HG03045 (cell line): ENCODE measurements at regions not wholly inside any gene's neighbourhood (a gene's known extent, or its start where the extent isn't known, plus 50 kb on each side); places are given as distances from the start of the nearest gene placed in this dataset.
"Not testable (repeated sequence)": the region's sequence is repeated elsewhere in the genome, so short reads cannot be mapped to it uniquely, and the experiment has no call there.

Experiments used
- ATAC-seq: cut with Tn5 transposase; IDR thresholded peaks from one replicate; pipeline ENCODE4 v1.9.1; 2021; ENCODE audit warnings: mild to moderate bottlenecking, moderate library complexity; ENCODE audit not compliant: unreplicated experiment

DNA sequence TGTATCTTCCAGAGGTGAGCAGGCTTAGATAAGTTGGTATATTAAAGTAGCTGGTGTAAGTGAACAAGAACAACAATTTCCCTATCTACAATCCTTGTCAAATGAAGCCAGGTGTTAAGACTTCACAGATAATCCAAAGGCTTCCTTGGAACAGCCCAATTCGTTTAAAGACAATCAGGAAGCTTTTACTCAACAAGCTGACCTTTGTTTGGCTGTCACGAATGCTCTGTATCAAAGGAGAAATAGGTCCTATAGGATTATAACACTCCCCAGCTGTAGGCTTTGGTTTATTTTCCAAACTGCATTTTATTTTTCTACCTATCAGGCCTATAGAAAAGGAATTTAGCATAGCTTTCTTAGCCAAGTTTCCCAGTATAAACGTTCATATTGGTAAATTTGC lies 766.5 kb upstream of the GOT2 start:
- ATAC-seq = no peak

DNA sequence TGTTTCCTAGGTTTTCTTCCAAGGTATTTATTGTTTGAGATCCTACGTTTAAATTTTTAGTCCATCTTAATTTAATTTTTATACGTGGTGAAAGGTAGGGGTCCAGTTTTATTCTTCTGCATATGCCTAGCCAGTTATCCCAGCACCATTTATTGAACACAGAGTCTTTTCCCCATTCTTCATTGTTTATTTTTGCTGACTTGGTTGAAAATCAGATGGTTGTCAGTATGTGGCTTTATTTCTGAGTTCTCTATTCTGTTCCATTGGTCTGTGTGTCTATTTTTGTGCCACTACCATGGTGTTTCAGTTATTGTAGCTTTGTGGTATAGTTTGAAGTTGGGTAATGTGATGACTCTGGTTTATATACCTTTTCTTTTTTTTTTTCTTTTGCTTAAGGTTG lies 753.0 kb upstream of the GOT2 start:
- no peak for ATAC-seq

DNA sequence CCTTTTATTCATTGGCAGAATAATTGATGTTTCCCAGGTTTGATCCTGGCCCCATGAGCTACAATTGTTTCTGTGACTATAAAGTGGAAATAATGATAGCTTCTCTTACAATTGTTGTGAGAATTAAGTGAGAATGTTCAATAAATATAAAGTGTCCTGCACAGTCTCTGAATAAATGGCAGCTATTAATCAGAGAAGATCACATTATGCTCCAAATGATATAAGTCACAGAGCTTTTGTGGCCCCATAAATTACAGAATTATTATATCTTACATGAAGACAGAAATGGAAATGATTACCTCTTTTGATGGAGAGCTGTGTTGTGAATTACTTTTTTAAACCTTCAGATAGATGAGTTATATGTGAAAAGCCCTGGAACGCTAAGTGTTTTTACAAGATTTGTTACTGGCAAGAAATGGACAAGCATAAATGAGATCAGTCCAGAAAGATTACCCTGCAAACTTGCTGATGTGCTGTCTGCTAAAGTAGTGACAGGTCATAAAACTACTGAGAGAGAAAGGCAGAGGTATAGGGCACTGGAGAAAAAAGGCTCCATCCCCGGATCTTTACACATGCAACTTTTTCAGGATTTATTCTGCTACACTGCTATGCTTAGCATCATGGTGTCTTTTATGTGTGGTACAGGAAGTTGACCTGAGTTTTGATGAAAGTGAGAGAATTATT lies 750.9 kb upstream of the GOT2 start:
- no peak for ATAC-seq

DNA sequence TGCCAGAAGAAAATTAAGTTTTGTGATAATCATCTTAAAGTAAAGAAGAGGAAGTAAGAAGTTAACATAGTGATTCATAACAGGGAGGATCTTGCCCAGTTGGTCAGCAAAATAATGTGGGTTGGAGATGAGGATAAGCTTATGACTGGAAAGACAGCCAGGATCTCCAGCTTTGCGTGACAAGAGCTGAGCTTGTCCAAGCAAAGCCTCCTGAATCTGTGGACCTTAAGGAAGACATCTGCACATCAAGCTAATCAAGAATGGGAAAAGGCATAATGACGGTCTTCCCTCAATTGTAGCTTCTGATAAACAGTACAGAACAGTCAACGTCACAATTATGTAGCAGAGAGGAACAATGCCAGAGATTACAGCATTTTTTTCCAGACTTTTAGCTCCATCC lies 744.7 kb upstream of the GOT2 start:
- ATAC-seq = no peak

DNA sequence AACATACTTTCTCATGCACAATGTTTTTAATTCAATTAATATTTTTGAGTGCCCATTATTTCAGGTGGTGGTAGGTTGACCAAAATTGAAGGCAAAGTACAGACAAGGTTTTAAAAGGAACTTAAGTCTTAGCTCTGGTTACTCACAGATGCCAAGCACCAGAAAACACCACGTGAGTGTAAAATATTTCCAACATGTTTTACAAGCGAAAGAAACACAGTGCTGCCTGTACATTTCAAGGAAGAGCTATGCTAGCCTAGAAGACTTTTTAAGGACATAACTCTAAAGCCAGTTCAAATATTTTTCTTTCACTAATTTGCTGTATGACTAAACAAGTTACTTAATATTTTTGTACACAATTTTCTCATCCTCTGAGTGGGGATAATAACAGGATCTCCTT lies 736.4 kb upstream of the GOT2 start:
- no peak for ATAC-seq

DNA sequence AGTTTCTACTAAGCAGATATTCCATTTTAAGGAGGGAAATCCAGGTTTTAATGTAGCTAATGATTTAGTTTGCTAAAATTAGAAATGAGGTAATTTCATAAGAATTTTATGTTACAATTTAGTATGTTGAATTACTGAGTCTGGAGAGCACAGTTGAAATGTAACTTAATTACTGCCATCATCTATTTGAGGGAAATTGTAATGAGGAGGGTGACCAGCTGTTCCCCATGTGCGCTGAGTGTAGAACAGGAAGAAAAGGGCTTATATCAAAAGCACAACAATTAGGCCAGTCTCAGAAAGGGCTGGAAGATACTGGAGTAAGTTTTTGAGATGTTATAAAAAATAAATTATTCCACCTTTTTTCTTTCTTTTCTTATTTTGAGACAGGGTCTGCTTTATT lies 735.1 kb upstream of the GOT2 start:
- ATAC-seq = no peak

DNA sequence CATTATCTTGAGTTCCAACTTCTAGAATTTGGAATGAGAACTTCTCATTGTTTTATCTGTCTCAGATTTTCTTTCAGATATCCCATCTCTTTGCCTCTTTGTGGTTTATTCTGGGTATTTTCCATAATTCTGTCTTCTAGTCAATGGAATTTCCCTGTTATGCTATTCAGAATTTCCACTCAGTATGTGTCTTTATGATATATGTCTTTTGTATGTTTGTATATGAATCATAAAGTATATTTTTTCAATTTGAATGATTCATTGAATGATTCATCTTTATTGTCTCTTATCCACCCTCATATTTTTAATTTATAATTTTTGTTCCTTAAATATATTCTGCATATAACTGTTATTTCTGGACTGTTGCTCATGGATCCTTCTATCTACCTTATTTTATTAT lies 729.7 kb upstream of the GOT2 start:
- no peak for ATAC-seq

DNA sequence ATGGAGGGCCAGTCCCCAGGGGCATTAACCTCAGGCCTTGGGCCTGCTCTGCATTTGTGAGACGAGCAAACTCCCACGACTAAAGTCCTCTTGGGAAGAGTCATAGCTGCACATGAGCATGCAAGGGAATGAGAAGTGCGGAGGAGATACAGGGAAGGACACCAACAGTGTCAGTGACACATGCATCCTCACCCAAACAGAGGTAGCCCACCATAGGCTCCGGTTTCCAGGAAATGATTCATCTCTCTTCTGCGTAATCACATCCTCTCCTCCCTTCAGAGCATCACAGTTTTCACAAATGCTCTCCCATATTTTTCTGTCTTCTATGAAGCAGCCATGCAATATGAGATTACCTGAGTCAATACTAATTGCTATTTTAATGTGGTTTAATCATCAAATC lies 725.7 kb upstream of the GOT2 start:
- no peak for ATAC-seq

DNA sequence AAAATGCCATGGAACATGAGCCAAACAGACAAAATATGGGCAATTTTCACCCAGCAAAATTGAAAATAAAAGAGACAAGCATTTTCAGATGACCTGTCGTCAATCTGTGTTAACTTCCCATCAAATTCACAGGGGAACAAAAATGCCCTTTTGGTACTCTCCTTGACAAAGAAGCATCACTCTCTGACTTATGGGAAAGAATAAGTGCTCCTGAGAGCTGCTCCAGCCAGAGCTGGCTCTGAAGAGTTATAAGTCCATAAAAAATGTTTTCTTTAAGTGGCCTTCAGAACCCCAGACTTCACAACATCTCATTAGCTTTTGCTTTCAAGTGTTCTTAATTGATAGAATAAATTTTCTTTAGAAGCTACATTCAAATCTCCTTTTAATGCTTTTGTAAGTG lies 721.4 kb upstream of the GOT2 start:
- no peak for ATAC-seq

DNA sequence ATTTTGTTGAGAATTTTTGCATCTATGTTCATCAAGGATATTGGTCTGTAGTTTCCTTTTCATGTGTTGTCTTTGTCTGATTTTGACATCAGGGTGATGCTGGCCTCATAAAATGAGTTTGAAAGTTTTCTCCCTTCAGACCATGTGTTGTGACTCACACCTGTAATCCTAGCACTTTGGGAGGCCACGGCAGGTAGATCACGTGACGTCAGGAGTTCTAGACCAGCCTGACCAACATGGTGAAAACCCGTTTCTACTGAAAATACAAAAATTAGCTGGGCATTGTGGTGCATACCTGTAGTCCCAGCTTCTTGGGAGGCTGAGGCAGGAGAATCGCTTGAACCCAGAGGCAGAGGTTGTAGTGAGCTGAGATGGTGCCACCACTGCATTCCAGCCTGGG lies 716.4 kb upstream of the GOT2 start:
- not testable (repeated sequence) for ATAC-seq

DNA sequence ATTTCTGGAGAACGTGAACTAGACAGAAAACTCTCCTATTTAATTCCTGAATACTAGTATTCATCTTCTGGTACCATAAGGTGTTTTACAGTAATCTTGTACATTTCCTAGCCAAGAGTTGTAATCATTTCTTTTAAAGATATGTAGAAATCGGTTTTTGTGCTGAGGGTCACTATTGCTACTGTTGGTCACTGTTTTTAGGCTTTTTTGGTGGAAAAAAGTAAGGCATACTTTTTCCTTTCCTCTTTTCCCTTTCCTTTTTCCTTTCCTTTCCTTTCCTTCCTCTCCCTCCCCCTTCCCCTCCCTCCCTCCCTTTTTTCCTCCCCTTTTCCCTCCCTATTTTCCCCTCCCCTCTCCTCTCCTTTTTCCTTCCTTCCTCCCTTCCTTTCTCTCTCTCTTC lies 706.4 kb upstream of the GOT2 start:
- ATAC-seq = no peak

DNA sequence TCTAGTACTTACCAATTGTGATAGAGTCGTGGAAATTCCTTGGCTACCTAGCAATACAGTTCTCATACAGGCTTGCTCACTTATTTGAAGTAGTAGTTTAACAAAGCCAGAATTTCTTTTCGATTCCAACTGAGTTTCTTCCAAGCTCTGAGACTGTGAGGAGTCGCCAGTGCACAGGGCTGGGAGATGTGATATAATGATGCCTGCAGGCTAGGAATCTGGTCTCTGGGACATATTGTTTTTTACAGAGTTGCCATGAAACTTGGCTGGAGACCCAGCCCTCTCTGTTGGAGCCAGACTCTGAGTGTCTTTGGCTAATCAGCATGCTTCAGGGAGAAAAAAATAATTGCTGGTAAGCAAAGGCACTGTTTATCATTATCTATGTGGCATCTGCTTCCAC lies 698.8 kb upstream of the GOT2 start:
- ATAC-seq = no peak

DNA sequence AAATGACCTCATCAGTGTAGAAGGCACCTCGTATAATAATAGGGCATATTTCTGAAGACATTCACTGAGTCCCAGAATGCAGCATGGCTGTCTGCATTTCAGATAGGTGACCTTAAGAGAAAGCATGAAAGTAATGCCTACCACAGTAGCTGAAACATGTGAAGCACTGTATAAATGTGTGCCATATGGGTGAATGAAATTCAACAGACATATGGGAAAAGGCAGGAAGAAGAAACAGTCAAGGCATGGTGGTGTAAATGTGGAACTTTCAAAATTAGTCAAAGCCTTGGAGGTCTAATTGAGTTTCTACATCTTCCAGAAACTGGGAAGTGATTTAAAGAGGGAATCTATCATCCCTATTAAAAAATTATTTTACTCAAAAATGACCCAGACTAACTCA lies 698.2 kb upstream of the GOT2 start:
- ATAC-seq = no peak

DNA sequence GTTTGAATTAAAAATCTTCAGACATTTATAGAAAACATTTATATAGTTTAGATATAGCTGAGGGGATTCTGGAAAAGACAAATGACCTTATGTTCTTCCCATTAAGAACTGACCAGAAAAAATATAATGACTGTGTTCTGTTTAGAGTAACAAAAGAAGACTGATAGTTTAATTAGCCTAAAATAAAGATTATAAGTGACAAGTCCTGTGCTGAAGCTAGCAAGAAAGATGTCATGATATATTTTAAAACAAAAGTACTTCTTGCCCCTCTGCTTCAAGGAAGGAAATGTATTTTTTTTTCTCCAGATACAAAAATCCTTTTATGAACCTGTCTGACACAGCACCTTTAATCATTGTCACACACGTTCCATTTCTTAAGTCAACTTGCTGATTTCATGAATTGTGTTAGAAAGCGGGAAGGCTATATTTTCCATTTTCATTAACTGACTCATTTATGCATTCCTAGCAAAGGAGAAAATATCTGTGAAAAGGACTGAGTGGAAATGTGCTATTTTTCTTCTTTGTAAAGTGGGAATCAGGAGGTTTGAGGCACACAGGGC lies 690.7 kb upstream of the GOT2 start:
- no peak for ATAC-seq

DNA sequence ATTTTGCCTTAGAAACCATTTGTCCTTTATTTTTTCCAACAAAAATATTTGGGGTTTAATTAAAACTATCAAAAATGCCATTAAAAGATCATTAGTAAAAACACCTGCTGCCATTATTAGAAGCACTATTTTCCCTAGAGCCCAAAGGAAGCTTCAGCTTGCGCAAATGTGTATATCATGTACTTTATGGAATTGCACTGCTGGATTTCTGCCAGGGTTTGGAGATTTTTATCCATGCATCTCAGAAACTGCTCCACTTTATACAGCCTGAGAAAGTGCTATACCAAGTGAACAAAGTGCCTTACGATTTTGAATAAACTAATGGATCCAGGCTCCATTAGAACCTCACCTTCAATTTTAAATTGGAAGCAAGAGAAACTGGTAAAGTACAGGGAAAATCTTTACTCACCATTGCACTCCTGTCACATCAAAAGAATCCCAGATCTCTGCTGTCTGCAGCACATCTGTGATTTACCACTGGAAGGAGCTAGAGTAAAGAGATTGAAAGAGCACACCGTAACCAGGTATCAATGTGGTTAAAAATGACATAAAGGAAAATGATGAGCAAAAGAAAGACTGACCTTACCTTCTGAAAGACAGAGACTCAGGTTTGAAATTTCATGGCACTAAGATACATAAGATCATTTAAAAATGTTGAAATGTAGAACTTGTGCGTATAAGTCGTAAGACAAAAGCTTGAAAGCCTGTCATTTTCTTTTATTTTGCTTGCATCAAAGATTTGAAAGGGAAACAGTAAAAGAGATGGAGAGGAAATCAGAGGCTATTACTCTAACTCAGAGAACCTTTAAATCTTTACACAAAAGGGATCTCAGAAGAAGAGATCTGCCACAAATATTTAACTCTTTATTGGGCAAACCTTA lies 678.1 kb upstream of the GOT2 start:
- ATAC-seq = no peak

DNA sequence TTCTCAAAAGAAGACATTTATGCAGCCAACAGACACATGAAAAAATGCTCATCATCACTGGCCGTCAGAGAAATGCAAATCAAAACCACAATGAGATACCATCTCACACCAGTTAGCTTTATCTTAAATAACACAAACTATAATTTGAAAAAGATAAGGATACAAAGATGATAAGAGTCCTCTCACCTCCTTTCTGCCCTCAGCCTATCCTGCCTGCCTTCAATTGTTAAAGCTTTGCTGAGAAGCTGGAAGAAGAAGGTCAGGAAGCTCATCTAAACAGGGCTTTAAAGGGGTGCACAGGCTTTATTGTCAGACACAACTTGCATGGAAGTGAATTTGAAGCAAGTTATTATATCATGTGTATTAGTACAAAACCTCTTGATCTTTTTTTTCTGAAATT lies 676.3 kb upstream of the GOT2 start:
- ATAC-seq = no peak

DNA sequence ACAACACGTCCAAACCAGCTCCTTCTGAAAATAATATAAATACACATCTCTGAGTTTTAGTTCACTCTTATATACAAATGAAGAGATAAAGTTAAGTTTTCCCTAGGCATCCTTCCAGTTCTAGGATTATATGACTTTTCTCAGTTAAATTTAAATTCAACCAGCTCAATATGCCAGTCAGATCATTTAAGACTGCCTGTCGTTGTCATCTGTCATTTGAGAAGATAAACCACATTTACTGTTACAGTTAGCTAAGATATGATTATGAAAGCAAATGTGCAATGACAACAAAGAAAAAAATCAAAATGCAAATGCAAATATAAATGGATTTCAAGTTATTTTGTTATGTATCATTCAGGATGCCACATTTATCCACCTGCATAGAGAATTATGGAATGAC lies 671.7 kb upstream of the GOT2 start:
- no peak for ATAC-seq

DNA sequence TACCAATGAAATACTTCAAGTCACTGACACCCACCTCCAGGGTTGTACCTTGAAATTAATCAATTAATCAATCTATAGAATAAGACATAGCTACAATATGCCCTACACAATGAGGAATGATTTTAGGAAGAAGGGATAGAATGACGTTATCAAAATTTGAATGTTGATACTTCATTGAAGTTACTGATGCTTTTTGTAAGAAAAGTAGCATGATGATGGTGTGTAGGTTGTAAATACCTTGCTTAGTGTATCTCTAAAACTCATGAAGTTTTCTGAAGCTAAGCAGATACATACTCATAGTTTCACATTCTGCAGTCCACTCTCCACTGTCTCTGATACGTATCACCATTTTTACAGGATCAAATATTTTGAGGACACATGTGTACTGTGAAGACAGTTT lies 670.4 kb upstream of the GOT2 start:
- ATAC-seq = no peak

DNA sequence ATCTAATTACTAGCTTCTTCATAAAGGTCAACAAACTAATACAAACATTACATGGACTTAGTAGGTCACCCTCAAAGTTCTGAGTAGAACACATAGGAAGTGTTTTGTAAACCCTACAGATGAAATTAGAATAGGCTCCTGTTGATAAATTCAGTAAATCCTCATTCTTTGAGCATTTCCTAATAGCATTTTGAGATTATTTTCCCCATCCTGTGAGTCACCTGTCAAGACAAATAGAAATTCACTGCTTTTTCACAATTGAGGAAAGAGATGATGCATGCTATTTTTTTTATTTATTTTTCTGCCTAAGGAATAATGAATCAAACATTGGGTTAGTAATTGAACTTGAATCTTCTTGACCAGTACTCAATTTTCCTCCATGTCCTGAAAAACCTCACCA lies 666.7 kb upstream of the GOT2 start:
- no peak for ATAC-seq

DNA sequence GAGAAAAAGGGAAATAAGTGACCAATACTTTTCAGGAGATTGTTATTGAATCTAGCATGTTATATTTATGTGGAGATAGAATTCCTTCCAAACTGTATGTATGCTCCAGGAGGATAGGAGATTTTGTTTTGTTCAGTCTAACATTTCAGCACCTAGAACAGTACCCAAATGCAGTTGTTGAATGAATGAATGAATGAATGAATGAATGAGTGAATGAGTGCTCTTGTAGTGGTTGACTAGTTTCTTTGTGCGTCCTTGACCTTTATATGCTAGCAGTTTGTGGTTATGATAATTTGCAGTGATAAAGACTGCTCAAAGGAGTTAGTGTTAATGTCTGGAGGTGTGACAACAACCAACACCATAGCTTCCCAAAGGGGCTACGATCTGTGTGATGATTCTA lies 663.5 kb upstream of the GOT2 start:
- ATAC-seq = no peak

DNA sequence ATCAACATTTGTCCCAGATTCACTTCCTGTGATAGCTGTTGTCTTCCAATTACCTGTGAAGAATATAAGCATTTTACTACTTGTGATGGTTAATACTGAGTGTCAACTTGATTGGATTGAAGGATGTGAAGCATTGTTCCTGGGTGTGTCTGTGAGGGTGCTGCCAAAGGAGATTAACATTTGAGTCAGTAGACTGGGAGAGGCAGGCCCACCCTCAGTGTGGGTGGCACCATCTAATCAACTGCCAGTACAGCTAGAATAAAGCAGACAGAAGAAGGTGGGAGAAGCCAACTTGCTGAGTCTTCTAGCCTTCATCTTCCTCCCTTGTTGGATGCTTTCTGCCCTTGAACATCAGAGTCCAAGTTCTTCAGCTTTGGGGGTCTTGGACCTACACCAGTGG lies 660.4 kb upstream of the GOT2 start:
- ATAC-seq = no peak

DNA sequence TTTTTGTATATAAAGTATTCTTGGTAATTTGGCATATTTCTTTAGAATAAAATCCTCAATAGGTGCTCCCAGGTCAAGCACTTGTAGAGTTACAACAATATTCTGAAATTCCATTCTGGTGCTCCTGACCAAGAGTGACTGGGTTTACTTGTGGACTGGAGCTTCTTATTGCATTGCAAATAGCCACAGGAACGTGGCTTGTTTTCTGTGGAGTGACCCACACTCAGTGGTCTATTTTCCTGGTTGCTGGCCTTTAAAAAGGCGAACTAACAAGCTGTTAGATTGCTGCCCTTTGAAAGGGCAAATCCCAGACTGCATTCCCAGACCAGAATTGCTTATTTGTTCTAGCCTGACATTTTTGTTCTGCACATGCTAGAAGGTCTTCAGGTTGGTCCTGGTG lies 658.8 kb upstream of the GOT2 start:
- ATAC-seq = no peak
